Vagina (tissue), 2 donors: ENCODE measurements at regions not wholly inside any gene's neighbourhood (a gene's known extent, or its start where the extent isn't known, plus 50 kb on each side); places are given as distances from the start of the nearest gene placed in this dataset.

Source experiments
- POLR2A ChIP-seq, 2 donors: fragments of 450-650 bp; IDR thresholded peaks; one replicate each; pipeline ENCODE4 v1.6.1; 2017; ENCODE audit warnings: antibody characterized with exemption in 2 of 2, mild to moderate bottlenecking in 2 of 2, moderate library complexity in 2 of 2
- POLR2AphosphoS5 ChIP-seq, 2 donors: sonication (generic); formaldehyde crosslinking; IDR thresholded peaks; one replicate each; pipeline ENCODE4 v1.9.0; 2017; ENCODE audit warnings: antibody characterized with exemption in 2 of 2, mild to moderate bottlenecking in 2 of 2, low read depth in 1 of 2; ENCODE audit not compliant: insufficient read depth in 1 of 2
- TF ChIP-seq, protein P1 (sequence below), 3 experiments: fragments of 450-650 bp in 2 of 3; fragments of 200-600 bp in 1 of 3; sonication (generic) in 1 of 3; IDR thresholded peaks; one replicate each; pipeline ENCODE4 v1.5.1; 2017 to 2019; ENCODE audit warnings: antibody characterized with exemption in 3 of 3, mild to moderate bottlenecking in 2 of 3, moderate library complexity in 2 of 3

GRCh38 chr2:8399731-8400130 is 282.1 kb upstream of the ID2 start:
- TF ChIP-seq, protein P1, sequence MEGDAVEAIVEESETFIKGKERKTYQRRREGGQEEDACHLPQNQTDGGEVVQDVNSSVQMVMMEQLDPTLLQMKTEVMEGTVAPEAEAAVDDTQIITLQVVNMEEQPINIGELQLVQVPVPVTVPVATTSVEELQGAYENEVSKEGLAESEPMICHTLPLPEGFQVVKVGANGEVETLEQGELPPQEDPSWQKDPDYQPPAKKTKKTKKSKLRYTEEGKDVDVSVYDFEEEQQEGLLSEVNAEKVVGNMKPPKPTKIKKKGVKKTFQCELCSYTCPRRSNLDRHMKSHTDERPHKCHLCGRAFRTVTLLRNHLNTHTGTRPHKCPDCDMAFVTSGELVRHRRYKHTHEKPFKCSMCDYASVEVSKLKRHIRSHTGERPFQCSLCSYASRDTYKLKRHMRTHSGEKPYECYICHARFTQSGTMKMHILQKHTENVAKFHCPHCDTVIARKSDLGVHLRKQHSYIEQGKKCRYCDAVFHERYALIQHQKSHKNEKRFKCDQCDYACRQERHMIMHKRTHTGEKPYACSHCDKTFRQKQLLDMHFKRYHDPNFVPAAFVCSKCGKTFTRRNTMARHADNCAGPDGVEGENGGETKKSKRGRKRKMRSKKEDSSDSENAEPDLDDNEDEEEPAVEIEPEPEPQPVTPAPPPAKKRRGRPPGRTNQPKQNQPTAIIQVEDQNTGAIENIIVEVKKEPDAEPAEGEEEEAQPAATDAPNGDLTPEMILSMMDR (IDR thresholded peaks at IDR 0.05) = no peak
- TF ChIP-seq POLR2A (IDR thresholded peaks at IDR 0.05) = no peak
- TF ChIP-seq POLR2AphosphoS5 (IDR thresholded peaks at IDR 0.05; ENCODE audit: insufficient read depth in 1 of 2, low read depth in 1 of 2) = no peak
